GM10266 (cell line): ENCODE measurements at regions not wholly inside any gene's neighbourhood (a gene's known extent, or its start where the extent isn't known, plus 50 kb on each side); places are given as distances from the start of the nearest gene placed in this dataset.

Experiments used
- DNase-seq: peaks from one replicate; pipeline ENCODE4 v3.0.0; 2012; ENCODE audit errors: extremely low spot score
- TF ChIP-seq, protein P1 (sequence below): IDR thresholded peaks from 2 replicates; pipeline ENCODE4 v1.5.1; 2012; ENCODE audit warnings: mild to moderate bottlenecking, low read depth; ENCODE audit not compliant: control insufficient read depth, insufficient read depth; ENCODE audit errors: missing control alignments

DNA sequence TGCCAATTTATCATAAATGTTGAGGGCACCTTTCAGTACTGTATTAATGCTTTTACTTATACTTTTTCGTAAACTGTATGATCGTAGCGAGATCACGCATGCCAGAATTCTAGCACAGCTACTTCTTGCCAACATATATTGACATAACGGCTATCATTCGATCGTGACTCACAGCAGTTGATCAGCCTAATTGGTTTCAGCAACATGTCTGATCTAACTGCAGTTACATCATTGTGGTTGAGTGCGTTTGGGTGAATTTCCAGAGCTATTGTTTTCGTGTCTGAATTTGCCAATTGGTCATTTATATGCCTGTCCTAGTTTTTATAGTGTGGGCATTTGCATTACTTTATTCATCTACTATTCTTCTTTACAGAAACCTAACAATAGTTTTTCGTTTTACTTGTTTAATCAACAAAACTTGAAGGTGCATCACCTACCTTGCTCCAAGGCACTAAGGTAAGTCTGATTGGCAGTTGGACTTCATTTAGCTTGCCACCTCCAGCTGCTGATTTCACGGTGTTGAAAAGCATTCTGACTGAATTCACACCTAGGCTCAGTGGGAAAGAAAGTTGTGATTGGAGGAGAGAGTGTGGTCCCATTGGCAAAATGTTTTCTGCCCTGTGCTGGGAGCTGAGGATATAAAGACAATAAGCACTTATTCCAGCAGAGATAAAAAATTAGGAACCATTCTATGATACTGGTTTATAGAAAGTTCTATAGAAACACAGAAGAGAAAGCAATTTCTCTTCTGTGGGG, 120.9 kb upstream of the RGMA start:
- TF ChIP-seq, protein P1, sequence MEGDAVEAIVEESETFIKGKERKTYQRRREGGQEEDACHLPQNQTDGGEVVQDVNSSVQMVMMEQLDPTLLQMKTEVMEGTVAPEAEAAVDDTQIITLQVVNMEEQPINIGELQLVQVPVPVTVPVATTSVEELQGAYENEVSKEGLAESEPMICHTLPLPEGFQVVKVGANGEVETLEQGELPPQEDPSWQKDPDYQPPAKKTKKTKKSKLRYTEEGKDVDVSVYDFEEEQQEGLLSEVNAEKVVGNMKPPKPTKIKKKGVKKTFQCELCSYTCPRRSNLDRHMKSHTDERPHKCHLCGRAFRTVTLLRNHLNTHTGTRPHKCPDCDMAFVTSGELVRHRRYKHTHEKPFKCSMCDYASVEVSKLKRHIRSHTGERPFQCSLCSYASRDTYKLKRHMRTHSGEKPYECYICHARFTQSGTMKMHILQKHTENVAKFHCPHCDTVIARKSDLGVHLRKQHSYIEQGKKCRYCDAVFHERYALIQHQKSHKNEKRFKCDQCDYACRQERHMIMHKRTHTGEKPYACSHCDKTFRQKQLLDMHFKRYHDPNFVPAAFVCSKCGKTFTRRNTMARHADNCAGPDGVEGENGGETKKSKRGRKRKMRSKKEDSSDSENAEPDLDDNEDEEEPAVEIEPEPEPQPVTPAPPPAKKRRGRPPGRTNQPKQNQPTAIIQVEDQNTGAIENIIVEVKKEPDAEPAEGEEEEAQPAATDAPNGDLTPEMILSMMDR, result no peak
- DNase-seq, result no peak

DNA sequence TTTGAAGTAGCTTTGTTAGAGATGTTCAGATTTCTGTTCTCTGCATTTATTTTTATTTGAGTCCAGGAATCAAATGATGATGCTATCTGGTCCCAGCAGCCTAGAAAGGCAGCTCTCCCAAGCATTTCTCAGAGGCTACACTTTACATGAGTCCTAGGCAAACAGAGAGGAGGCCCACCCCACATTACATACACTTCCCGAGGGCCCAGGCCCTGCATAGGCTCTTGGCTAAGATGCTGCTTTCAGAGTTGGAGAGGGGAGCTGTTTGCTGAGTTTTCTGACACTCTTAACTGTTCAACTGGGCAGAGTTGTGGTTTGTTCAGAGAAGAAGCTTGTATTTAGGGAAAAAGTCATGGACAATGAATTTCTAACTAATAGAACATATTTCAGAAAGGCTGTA, 117.9 kb upstream of the RGMA start:
- TF ChIP-seq, protein P1, result no peak

DNA sequence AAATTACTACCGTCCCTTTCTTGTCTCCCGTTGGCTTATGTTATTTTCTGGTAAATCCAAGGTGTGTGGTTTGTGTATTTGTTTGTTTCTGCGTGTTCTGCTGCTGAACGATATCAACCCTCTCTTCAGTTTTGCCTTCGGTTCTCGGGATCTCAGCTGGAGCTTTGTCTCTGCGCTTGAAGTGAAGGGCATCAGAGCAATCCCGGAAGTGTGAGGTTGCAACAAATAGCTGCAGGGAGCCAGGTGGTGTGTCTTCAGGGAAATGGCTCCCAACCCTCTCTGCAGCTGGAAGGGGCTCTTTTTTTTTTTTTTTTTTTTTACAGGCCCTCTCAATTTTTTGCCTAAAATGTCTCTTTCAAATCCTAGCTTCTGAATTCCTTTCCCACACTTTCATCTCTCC, 116.4 kb upstream of the RGMA start:
- DNase-seq, result no peak
- TF ChIP-seq, protein P1, result no peak

More for the DNA sequence above, 117.9 kb upstream of the RGMA start:
- no peak for DNase-seq

DNA sequence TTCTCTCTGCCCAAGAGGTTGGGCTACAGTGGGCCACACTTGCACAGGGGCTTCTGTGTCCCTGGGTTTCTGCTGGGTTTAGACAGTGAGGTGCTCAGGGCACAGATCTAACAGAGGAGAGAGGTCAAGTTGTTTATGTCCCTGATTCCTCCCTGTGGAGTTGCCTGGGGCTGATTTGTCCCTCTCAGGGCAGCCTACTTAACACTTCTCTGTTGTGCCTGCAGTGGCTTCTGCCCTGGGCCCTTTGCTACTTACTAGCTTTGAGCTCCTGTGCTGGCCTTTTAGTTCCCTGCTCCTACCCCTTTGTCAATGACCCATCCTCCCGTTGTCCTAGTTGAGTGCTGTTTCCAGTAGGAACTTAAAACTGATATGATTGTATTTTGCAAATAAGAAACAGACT, 114.0 kb upstream of the RGMA start:
- TF ChIP-seq, protein P1, result no peak
- DNase-seq, result no peak

DNA sequence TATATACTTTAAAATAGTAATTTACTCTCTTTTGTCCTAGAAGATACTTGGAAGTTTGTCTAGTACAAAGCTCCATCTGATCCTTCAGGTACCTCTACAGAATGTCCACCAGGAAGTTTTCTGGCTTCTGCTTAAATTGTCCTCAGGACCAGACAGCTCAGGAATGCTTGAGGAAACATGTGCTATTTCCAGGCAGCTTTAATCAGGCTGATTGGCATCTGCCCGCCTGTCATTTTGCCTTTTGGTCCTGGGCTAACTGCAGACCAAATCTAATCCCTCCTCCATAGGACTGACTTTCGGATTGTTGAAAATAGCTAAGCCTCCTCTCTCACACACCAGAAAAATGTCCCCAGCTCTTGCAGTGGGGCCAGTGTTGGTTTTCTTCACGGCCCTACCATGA, 113.4 kb upstream of the RGMA start:
- TF ChIP-seq, protein P1, result no peak
- no peak for DNase-seq

DNA sequence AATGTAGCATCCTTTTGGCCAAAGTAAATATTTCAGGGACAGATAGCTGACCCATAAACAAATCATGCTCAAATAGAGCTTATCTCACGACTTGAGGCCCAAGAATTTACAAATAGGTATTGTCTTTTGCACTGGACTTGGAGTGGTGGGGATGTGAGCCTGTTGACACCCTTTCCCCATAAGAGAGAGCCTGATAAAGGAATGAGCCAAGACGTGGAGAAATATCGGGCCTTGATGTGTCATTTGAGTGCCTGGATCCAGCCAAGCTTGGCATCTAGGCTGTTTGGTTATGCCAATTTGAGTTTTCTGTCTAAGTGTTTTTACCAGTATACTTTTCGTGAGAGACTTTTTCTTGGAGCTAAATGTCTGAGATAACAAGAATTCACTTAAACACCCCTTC, 112.9 kb upstream of the RGMA start:
- TF ChIP-seq, protein P1, result no peak
- no peak for DNase-seq

DNA sequence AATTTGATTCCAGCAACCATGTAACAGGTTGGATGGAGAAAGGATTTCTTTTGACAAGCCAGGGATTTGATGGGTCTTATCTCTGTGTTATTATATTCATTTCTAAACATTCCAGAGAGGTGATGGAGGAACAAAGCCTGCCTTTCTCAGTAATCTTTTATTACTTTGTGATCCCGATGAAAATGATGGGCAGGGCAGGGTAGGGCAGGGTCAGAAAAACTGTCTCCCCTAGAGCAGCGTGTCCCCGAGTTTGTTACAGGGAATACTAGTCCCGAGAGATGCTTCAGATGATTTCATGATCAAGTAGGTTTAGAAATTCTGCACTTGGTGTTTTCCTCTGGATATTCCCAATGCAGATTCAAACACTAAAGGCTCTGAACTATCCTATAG, 111.8 kb upstream of the RGMA start:
- TF ChIP-seq, protein P1, result no peak

More for the DNA sequence above, 111.8 kb upstream of the RGMA start:
- DNase-seq, result no peak
